Glutamatergic neuron (in vitro differentiated cells): ENCODE measurements at regions not wholly inside any gene's neighbourhood (a gene's known extent, or its start where the extent isn't known, plus 50 kb on each side); places are given as distances from the start of the nearest gene placed in this dataset.
"Not testable (repeated sequence)": the region's sequence is repeated elsewhere in the genome, so short reads cannot be mapped to it uniquely, and the experiment has no call there.

ENCODE experiments used
- DNase-seq: peaks from one replicate; pipeline ENCODE4 v3.0.0; 2022
- H3K27ac Mint-ChIP-seq: one replicate; pipeline ENCODE4 v1.8.0; 2020; ENCODE audit warnings: mild to moderate bottlenecking, mixed read lengths, inconsistent platforms; ENCODE audit not compliant: unreplicated experiment
- H3K27me3 Mint-ChIP-seq: one replicate; pipeline ENCODE4 v1.8.0; 2020; ENCODE audit warnings: mild to moderate bottlenecking, moderate library complexity, mixed read lengths, inconsistent platforms; ENCODE audit not compliant: unreplicated experiment
- H3K36me3 Mint-ChIP-seq: one replicate; pipeline ENCODE4 v1.8.0; 2020; ENCODE audit warnings: mild to moderate bottlenecking, mixed read lengths, inconsistent platforms; ENCODE audit not compliant: unreplicated experiment
- H3K4me1 Mint-ChIP-seq: one replicate; pipeline ENCODE4 v1.8.0; 2020; ENCODE audit warnings: mild to moderate bottlenecking, low read depth, mixed read lengths, inconsistent platforms; ENCODE audit not compliant: unreplicated experiment
- H3K4me3 Mint-ChIP-seq: one replicate; pipeline ENCODE4 v1.8.0; 2020; ENCODE audit warnings: mild to moderate bottlenecking, mixed read lengths, inconsistent platforms; ENCODE audit not compliant: unreplicated experiment
- H3K9me3 Mint-ChIP-seq: one replicate; pipeline ENCODE4 v1.8.0; 2020; ENCODE audit warnings: mild to moderate bottlenecking, moderate library complexity, mixed read lengths, inconsistent platforms; ENCODE audit not compliant: unreplicated experiment
- TF ChIP-seq, protein P1 (sequence below): fragments of 200-600 bp; sonication (generic); IDR thresholded peaks from one replicate; pipeline ENCODE4 v1.5.0; 2021; ENCODE audit not compliant: partially characterized antibody, unreplicated experiment

- Mint-ChIP-seq H3K4me1 (peaks cover 4% of the 10 kb centered on the region), H3K27me3 (peaks cover 1% of the 10 kb centered on the region), H3K9me3 (no peaks in the 10 kb centered on the region), H3K27ac (no peak overlapping the region), H3K4me3 (no peak overlapping the region), H3K36me3 (peaks cover 4% of the 10 kb centered on the region)
- TF ChIP-seq, protein P1, sequence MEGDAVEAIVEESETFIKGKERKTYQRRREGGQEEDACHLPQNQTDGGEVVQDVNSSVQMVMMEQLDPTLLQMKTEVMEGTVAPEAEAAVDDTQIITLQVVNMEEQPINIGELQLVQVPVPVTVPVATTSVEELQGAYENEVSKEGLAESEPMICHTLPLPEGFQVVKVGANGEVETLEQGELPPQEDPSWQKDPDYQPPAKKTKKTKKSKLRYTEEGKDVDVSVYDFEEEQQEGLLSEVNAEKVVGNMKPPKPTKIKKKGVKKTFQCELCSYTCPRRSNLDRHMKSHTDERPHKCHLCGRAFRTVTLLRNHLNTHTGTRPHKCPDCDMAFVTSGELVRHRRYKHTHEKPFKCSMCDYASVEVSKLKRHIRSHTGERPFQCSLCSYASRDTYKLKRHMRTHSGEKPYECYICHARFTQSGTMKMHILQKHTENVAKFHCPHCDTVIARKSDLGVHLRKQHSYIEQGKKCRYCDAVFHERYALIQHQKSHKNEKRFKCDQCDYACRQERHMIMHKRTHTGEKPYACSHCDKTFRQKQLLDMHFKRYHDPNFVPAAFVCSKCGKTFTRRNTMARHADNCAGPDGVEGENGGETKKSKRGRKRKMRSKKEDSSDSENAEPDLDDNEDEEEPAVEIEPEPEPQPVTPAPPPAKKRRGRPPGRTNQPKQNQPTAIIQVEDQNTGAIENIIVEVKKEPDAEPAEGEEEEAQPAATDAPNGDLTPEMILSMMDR: no peak
- DNase-seq: no peak
These were observed 80.8 kb downstream of the DNAJB9 start for GRCh38 chr7:108650467-108650866.

DNA sequence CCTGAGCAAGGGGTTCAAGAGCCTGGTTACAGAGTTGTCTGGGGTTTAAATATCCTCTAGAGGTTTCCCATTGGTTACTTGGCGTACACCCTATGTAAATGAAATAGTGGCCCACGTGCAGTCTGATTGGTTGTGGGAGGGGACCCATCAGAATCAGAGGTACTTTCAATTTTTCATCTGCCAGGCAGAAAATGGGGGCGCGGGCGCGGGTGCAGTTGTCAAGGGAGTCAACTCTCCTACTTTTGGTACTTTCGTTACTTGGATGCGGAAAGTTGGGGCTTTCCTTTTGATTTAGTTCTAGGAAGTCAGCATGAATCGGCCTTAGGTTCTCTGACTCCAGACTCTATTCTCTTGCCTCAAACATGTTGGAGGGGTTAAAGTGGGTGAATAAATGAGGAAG lies 83.2 kb downstream of the DNAJB9 start:
- peaks cover 4% of the 10 kb centered on the region for H3K4me1 Mint-ChIP-seq
- H3K27ac Mint-ChIP-seq: no peak overlapping the region
- no peaks in the 10 kb centered on the region for H3K9me3 Mint-ChIP-seq
- no peak overlapping the region for H3K4me3 Mint-ChIP-seq
- TF ChIP-seq, protein P1: no peak
- no peak for DNase-seq
- no peaks in the 10 kb centered on the region for H3K27me3 Mint-ChIP-seq
- H3K36me3 Mint-ChIP-seq: no peaks in the 10 kb centered on the region

DNA sequence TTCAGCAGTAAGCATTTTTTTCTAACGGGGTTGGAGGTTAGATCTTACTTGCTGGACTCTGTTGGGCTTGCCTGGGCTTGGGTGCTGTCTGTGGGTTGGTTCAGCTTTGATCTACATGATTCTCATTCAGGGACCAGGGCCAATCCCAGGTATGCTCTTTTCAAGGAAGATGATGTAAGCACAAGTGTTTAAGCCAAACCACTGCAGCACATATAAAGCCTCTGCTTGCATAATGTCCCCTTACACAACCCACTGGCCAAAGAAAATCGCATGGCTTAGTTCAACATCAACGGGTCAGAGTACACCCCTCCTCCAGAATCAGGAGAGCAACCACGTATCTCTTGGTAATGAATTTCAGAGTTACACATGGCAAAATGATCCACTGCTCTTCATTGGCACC lies 83.9 kb downstream of the DNAJB9 start:
- Mint-ChIP-seq H3K27ac (no peak overlapping the region), H3K36me3 (no peaks in the 10 kb centered on the region), H3K4me1 (peaks cover 4% of the 10 kb centered on the region), H3K27me3 (peaks cover 1% of the 10 kb centered on the region), H3K9me3 (no peaks in the 10 kb centered on the region), H3K4me3 (no peak overlapping the region)
- DNase-seq: no peak
- TF ChIP-seq, protein P1: no peak

- H3K9me3 Mint-ChIP-seq, DNase-seq, H3K27ac Mint-ChIP-seq, H3K4me1 Mint-ChIP-seq, H3K27me3 Mint-ChIP-seq, H3K36me3 Mint-ChIP-seq, H3K4me3 Mint-ChIP-seq: not testable (repeated sequence)
These were observed 87.6 kb downstream of the DNAJB9 start for GRCh38 chr7:108657140-108657726.

DNA sequence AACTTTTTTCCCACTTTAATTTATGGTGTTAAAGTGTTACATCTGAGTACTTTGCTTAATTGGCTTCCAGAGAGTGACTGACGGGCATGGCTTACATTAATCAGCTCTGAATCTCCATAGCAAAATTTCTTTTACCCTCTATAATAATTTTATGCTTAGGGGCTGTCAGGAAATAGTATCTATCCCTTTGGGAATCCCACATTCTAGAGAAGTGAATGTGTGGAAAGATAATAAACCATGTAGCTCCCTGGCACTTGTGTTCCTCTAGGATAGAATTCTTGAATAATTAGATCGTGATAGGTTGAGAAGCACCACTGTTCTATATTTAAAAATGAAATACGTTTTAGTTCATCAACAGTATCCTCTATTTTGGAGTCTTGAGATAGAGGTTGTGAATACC lies 89.6 kb downstream of the DNAJB9 start:
- Mint-ChIP-seq H3K9me3 (no peaks in the 10 kb centered on the region), H3K27me3 (peaks cover 1% of the 10 kb centered on the region)
- DNase-seq: no peak

More for the DNA sequence above, 89.6 kb downstream of the DNAJB9 start:
- H3K27ac Mint-ChIP-seq: no peak overlapping the region
- H3K4me1 Mint-ChIP-seq: peaks cover 2% of the 10 kb centered on the region
- H3K36me3 Mint-ChIP-seq: no peaks in the 10 kb centered on the region
- H3K4me3 Mint-ChIP-seq: no peak overlapping the region
- TF ChIP-seq, protein P1: no peak
